ENCODE measurements at regions not wholly inside any gene's neighbourhood (a gene's known extent, or its start where the extent isn't known, plus 50 kb on each side); places are given as distances from the start of the nearest gene placed in this dataset.

DNA sequence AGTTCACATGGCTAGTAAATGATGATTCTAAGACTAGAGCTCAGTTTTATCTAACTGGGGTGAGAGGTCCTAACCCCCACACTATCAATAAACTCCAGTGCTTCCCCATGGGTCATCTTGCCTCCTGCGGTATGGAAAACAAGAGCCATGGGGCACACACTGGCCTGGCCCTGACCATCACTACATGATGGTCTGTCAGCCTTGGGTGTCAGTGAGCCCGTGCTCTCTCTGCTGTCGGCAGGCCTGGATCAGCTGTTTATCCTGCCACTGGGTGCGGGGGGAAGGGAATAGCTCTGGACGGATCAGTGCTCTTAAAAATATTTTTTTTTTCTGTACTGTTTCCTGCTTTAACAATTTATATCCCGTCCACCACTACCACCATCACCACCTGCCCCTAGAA is 255.0 kb upstream of the ADGRL2 start:
- TF ChIP-seq, protein P1, sequence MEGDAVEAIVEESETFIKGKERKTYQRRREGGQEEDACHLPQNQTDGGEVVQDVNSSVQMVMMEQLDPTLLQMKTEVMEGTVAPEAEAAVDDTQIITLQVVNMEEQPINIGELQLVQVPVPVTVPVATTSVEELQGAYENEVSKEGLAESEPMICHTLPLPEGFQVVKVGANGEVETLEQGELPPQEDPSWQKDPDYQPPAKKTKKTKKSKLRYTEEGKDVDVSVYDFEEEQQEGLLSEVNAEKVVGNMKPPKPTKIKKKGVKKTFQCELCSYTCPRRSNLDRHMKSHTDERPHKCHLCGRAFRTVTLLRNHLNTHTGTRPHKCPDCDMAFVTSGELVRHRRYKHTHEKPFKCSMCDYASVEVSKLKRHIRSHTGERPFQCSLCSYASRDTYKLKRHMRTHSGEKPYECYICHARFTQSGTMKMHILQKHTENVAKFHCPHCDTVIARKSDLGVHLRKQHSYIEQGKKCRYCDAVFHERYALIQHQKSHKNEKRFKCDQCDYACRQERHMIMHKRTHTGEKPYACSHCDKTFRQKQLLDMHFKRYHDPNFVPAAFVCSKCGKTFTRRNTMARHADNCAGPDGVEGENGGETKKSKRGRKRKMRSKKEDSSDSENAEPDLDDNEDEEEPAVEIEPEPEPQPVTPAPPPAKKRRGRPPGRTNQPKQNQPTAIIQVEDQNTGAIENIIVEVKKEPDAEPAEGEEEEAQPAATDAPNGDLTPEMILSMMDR (IDR thresholded peaks at IDR 0.05; ENCODE audit: low read length) = no peak
- TF ChIP-seq EZH2 (IDR thresholded peaks at IDR 0.05; ENCODE audit: borderline replicate concordance, low read length) = no peak
